NCI-H2196 treated with DMSO at 0.1 percent for 48 hours (cell line): ENCODE measurements at regions not wholly inside any gene's neighbourhood (a gene's known extent, or its start where the extent isn't known, plus 50 kb on each side); places are given as distances from the start of the nearest gene placed in this dataset.

Source experiments
- DNase-seq: peaks from one replicate; lab custom pipeline; 2025; ENCODE audit not compliant: unreplicated experiment; lab: John Stamatoyannopoulos, UW

- no peak for DNase-seq
Observed at GRCh38 chr7:12882710-12883109, 195.3 kb downstream of the ARL4A start.

- DNase-seq: no peak
Observed at GRCh38 chr7:12884033-12884432, 196.6 kb downstream of the ARL4A start.

- no peak for DNase-seq
Observed at GRCh38 chr7:12884856-12885440, 197.5 kb downstream of the ARL4A start.

DNA sequence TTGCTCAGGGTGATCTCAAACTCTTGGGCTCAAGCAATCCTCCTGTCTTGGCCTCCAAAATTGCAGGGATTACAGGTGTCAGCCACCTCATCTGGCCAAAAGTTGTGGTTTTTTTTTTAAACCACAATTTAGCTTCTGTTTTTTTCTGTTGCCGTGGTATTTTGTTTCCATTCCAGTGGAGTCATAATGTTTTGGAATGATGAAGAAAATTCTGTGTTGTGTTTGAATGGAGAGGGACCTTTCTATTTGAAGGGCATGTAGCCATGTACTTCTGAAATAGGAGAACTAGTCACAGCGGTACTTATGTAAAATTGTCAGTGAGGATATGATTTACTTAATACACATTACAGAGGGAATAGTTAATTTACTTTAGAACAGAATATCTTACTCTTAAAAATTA, 201.3 kb downstream of the ARL4A start:
- DNase-seq: no peak

DNA sequence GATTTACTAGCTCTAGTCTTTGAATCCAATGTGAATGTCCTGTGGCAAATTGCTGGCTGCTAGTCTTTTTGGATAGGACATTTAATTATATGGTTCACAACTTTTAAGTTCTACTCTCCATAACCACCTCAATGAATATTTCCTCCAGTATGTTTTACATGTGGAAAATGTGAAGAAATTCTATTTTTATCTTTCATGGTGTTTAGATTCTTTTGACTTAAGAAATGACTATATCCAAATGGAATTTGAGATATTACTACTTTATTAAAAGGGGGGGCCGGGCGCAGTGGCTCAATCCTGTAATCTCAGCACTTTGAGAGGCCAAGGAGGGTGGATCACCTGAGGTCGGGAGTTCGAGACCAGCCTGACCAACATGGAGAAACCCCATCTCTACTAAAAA, 202.0 kb downstream of the ARL4A start:
- DNase-seq: no peak

DNA sequence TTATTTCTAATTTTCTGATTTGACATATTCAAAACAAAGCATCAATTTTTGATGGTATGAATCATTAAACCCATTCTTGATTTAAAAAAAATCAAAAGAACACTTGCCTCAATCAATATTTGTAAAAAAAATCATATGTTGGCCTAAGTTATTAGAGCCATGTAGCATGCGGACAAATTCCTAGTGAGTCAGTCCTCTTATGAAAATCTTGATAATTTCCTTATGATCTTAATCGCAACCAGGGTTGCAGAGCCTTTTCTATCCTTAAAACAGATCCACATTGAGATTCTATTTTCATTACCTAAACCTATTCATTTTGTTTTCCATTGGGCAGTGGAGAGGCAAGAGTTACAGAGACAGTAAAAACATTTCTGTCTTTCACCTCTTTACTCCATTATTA, 203.2 kb downstream of the ARL4A start:
- no peak for DNase-seq

GRCh38 chr7:12893292-12893691, 205.9 kb downstream of the ARL4A start:
- no peak for DNase-seq

- DNase-seq: no peak
Observed at GRCh38 chr7:12895296-12895695, 207.9 kb downstream of the ARL4A start.

DNA sequence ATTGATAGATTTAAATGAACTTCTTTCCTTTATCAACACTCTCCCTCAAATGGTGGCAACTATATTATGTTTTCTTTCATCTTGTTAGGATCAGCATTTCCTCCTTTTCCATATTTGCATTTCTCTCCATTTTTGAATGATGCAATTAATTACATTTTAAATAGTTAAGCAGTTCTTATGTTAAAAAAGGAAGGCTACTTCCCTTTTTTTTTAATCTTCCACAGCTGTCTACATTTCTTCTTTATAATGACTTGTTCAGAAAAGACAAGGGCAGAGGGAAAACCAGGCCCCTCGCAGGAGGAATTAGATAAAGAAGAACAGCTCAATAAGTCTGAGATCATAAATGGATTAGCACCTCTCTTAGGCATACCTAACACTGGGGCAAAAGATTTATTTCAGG, 208.9 kb downstream of the ARL4A start:
- no peak for DNase-seq

DNA sequence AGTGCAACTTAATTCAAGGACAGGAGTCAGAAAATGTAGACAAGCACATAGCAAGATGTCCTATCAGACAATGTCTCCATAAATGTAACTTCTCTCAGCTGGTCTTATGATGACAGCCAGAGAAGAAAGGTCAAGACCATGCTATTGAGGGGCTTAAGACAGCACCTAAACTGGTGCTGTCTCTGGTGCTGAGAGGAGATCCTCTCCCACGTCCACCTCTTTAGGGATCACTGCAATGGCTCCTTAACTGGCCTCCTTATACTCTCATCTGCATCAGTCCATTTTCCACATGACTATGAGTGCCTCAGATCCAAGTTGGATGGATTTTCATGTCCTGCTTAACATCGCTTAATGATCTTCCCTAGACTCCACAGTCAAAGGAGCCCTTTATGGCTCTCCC, 210.6 kb downstream of the ARL4A start:
- no peak for DNase-seq

DNA sequence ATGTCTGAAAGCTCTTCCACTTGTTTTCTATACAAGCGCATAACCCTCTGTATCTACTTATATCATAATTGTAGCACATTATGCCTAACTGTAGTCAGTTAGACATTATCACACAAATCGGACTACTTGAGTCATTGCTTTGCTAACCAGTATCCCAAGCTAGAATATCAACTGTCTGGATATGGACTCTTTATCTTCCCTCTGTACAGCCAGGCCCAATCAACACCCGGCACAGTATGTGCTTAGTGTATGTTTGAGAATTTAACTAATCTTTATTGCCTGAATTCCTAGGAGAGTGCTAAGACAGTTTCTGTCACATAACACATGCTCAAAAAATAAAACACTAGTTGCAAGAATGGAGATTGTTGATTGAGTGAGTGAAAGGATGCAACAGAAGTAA, 211.2 kb downstream of the ARL4A start:
- DNase-seq: no peak

DNA sequence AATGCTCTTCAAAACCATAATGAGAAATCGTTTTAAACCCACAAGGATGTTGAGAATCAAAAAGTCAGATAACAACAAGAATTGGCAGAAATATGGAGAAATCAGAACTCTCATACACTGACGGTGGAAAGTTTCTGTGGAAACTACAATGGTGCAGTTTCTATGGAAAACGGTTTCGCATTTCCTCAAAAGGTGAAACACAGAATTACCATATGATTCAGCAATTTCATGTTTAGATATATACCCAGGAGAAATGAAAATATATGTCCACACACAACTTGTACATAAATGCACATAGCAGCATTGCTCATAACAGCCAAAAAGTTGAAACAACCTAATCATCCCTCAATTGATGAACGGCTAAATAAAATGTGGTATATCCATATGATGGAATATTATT, 218.2 kb downstream of the ARL4A start:
- DNase-seq: no peak

- no peak for DNase-seq
Observed at GRCh38 chr7:12907774-12908173, 220.3 kb downstream of the ARL4A start.

DNA sequence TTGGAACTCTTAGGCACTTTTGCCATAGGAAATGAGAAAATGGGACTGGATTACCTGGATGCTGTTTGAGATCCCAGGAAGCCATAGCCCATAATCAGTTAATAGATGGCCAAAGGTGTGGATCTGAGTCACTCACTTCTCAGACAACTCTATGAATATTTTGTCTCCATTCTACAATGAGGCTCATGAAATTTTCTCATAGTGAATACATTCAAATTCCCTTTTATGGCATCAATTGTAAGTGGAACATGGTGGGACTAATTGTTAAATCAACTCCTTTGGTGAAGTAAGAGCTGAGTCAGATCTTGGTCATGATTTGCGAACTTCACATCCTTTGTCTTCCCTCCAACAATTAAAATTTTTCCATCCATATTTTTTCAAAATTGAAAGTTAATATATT, 222.1 kb downstream of the ARL4A start:
- DNase-seq: no peak

- DNase-seq: no peak
Observed at GRCh38 chr7:12911053-12911452, 223.6 kb downstream of the ARL4A start.

GRCh38 chr7:12913002-12913401, 225.6 kb downstream of the ARL4A start:
- DNase-seq: no peak

- no peak for DNase-seq
Observed at GRCh38 chr7:12917801-12918200, 230.4 kb downstream of the ARL4A start.

- no peak for DNase-seq
Observed at GRCh38 chr7:12921751-12922345, 234.4 kb downstream of the ARL4A start.

GRCh38 chr7:12923971-12924370, 236.5 kb downstream of the ARL4A start:
- DNase-seq: no peak

- no peak for DNase-seq
Observed at GRCh38 chr7:12926206-12926605, 238.8 kb downstream of the ARL4A start.

DNA sequence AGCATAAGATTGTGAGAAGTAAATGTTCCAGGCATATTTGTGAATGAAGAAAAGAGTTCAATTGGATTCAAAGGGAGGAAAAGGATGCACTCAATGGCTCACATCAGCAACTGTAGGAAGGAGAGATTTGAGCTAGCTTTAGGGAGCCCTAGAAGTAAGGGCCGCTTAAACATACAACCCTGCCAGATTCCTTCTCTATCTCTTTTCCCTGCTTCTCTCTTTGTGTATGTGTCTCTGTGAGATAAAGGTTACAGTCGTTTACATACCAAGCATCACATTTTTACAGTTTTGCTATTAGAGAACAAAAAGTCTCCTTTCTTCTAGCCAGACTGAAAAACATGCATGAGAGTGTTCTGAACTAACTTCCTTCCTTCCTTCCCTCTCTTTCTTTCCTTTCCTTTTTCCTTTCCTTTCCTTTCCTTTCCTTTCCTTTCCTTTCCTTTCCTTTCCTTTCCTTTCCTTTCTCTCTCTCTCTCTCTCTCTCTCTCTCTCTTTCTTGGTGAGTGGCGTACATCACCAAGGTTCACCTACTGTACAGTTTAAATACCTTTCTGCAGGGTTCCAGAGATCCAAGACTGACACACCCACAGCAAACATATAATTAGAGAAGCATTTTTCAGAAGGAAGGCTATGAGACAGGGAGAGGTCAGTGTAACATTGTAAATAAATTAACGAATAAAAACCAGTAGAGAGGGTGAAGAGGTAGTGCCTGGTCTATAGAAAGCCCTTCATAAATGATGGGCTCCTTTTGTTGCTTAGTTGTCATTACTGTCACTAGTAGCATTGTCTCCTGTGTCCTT, 240.4 kb downstream of the ARL4A start:
- no peak for DNase-seq

DNA sequence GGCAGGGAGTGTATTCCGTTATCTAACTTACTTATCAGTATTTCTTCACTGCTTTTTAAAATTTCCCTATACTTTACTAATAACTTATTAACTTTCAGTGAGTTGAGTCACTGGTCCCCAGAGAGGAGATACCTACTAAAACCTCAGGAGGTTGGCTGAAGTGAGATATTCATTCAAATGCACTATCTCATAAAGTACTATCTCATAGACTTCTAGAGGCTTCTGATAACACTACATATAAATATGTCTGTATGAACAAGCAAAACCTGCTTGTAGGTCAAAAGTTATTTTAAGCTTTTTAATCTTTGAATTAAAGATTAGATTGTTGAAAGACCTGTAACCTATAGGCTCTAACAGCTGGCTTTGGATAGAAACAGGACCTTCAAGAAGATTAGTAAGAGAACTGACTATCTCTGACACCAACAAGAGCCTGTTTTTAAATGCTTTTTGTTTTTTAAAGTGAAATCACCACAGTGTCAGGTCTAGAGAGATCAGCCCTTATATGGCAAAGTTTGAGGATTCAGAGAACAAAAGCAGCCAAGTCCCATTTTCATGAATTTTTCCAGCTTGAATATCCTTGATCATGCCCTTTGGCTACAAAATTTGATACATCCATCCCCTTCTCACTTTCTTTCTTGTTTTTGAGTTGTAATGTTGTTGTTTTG, 242.2 kb downstream of the ARL4A start:
- DNase-seq: no peak
